ENCODE measurements at regions not wholly inside any gene's neighbourhood (a gene's known extent, or its start where the extent isn't known, plus 50 kb on each side); places are given as distances from the start of the nearest gene placed in this dataset.

- Histone ChIP-seq H3K4me3 (replicated peaks in 1 of 3; ENCODE audit: insufficient read depth in 1 of 3, low read depth in 1 of 3, low read length in 3 of 3) (no peak overlapping the region), H3K9ac (replicated peaks; ENCODE audit: extremely low read depth, insufficient read depth, low read length) (no peak overlapping the region), H3K4me2 (ENCODE audit: insufficient read depth, low read length) (no peak overlapping the region), H3K9me1 (replicated peaks; ENCODE audit: control insufficient read depth, extremely low read depth, insufficient read depth, low read length) (no peaks in the 10 kb centered on the region), H3K9me3 (replicated peaks; ENCODE audit: control insufficient read depth, insufficient read depth, low read length) (no peaks in the 10 kb centered on the region), H3K79me2 (ENCODE audit: control insufficient read depth, insufficient read depth, low read length) (no peaks in the 10 kb centered on the region), H4K20me1 (replicated peaks; ENCODE audit: control insufficient read depth, extremely low read depth, insufficient read depth, low read length) (no peaks in the 10 kb centered on the region), H3K27ac (ENCODE audit: insufficient read depth, low read depth, low read length) (no peak overlapping the region), H3K36me3 (ENCODE audit: control insufficient read depth in 2 of 2, extremely low read depth in 1 of 2, insufficient read depth in 2 of 2, low read length in 2 of 2) (no peaks in the 10 kb centered on the region), H3K27me3 (ENCODE audit: control insufficient read depth in 2 of 2, insufficient read depth in 2 of 2, low read length in 2 of 2) (no peaks in the 10 kb centered on the region), H2AFZ (ENCODE audit: low read depth, low read length) (no peak overlapping the region), H3K4me1 (ENCODE audit: control insufficient read depth, extremely low read depth, insufficient read depth, low read length) (no peaks in the 10 kb centered on the region)
- FAIRE-seq: no peak
- no TSS peak for BruUV-seq (replicated peaks)
- no peak for DNase-seq (ENCODE audit: low read depth, low spot score)
- dilution Hi-C loops (cut with MboI; ENCODE audit: extremely low pct_ligation_motif_present, low sequenced_read_pairs): no loop called here
- intact Hi-C loops (cut with micrococcal nuclease): no loop called here
- POLR2A ChIA-PET: no interaction called here
- CTCF ChIA-PET: interaction anchor here (0.5 kb wide), 1 partner anchor 812 kb away, joined by 3 read pairs; no protein-coding TSS in a partner anchor
- no peak for TF ChIP-seq FOS (IDR thresholded peaks at IDR 0.05; ENCODE audit: borderline replicate concordance, insufficient read depth, low read length)
- TF ChIP-seq POLR2AphosphoS5 (IDR thresholded peaks at IDR 0.05; ENCODE audit: insufficient read depth, low read depth, low read length): no peak
- TF ChIP-seq MYC (IDR thresholded peaks at IDR 0.05; ENCODE audit: low read depth, low read length): no peak
- no peak for TF ChIP-seq GATA2 (IDR thresholded peaks at IDR 0.05; ENCODE audit: insufficient read depth, insufficient read length, low read depth, low read length)
- TF ChIP-seq JUN (IDR thresholded peaks at IDR 0.05; ENCODE audit: borderline replicate concordance, insufficient read depth, insufficient read length, low read depth): no peak
- TF ChIP-seq POLR2A (IDR thresholded peaks at IDR 0.05; ENCODE audit: low read depth, low read length): no peak
- no peak for TF ChIP-seq EZH2 (IDR thresholded peaks at IDR 0.05; ENCODE audit: borderline replicate concordance, low read depth, low read length, severe bottlenecking)
- no peak for TF ChIP-seq MAX (IDR thresholded peaks at IDR 0.05; ENCODE audit: insufficient read depth, insufficient read length)
- TF ChIP-seq CTCF (IDR thresholded peaks at IDR 0.05; ENCODE audit: extremely low read depth in 1 of 2, insufficient read depth in 1 of 2, low read depth in 1 of 2, low read length in 2 of 2): no peak
Measured at GRCh38 chr2:66683599-66683998, 248.7 kb downstream of the MEIS1 start.

Data from endothelial cell of umbilical vein (primary cell).